GM23248 (cell line): ENCODE measurements at regions not wholly inside any gene's neighbourhood (a gene's known extent, or its start where the extent isn't known, plus 50 kb on each side); places are given as distances from the start of the nearest gene placed in this dataset.

Experiments
- EZH2 ChIP-seq: fragments of 200-600 bp; sonication (generic); IDR thresholded peaks from 2 replicates; pipeline ENCODE4 v1.6.1; 2018; ENCODE audit warnings: antibody characterized with exemption, mild to moderate bottlenecking; ENCODE audit not compliant: insufficient read depth, poor library complexity, severe bottlenecking
- EZH2phosphoT487 ChIP-seq: fragments of 200-600 bp; sonication (generic); IDR thresholded peaks from 2 replicates; pipeline ENCODE4 v1.6.1; 2018; ENCODE audit warnings: antibody characterized with exemption, moderate library complexity, mild to moderate bottlenecking, low read depth; ENCODE audit not compliant: insufficient read depth

- TF ChIP-seq EZH2 = no peak
- TF ChIP-seq EZH2phosphoT487 = no peak
These were observed 178.3 kb upstream of the CRIM1 start for GRCh38 chr2:36177282-36177681.
